Upper lobe of right lung (tissue), 1 donor: ENCODE measurements at regions not wholly inside any gene's neighbourhood (a gene's known extent, or its start where the extent isn't known, plus 50 kb on each side); places are given as distances from the start of the nearest gene placed in this dataset.
"Not testable (repeated sequence)": the region's sequence is repeated elsewhere in the genome, so short reads cannot be mapped to it uniquely, and the experiment has no call there.

Experiments used
- ATAC-seq: fragments of 200-7000 bp; cut with Tn5 transposase; one replicate; pipeline ENCODE4 v1.9.1; 2020; ENCODE audit warnings: mild to moderate bottlenecking, moderate library complexity
- DNase-seq: peaks from one replicate; pipeline ENCODE4 v3.0.0-alpha.2; 2020
- H3K27ac ChIP-seq: fragments of 200-600 bp; one replicate; pipeline ENCODE4 v1.8.0; 2022
- H3K27me3 ChIP-seq: fragments of 200-600 bp; one replicate; pipeline ENCODE4 v1.8.0; 2022; ENCODE audit warnings: mild to moderate bottlenecking
- H3K36me3 ChIP-seq: fragments of 200-600 bp; one replicate; pipeline ENCODE4 v1.8.0; 2022
- H3K4me1 ChIP-seq: fragments of 200-600 bp; one replicate; pipeline ENCODE4 v1.8.0; 2022
- H3K4me3 ChIP-seq: fragments of 200-600 bp; one replicate; pipeline ENCODE4 v1.8.0; 2022; ENCODE audit warnings: mild to moderate bottlenecking
- H3K9me3 ChIP-seq: fragments of 200-600 bp; one replicate; pipeline ENCODE4 v1.8.0; 2022
- intact Hi-C: fragments of 100-400 bp; cut with DNase I; formaldehyde crosslinking; loops from one replicate; pipeline ENCODE4 v1.11.0; 2022
- TF ChIP-seq, protein P1 (sequence below): fragments of 200-600 bp; IDR thresholded peaks from one replicate; pipeline ENCODE4 v1.8.0; 2022; ENCODE audit warnings: antibody characterized with exemption
- donor health status: DM: no; HTN: yes; CAD: no; lungs with severe emphysema.

DNA sequence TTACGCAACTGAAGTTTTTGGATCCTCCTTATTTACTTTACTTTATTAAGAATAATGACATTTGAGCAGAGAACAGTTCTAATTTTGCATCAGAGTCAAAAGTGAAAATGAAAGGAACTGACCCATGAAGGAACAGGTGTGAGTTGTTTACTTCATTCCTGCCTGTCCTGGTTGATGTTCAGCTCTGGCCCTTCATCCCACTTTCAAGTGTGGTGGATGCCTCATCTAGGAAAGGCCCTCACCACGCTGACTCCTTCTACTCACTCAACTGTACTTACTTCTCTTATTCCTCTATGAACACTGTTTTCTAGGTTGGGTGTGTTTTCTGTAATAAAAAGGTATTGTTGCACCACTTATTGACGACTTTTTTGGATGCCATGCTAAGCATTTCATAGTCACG, 61.8 kb upstream of the PLEKHG4B start:
- H3K27ac ChIP-seq = no peak overlapping the region
- no peaks in the 10 kb centered on the region for H3K27me3 ChIP-seq
- H3K36me3 ChIP-seq = no peaks in the 10 kb centered on the region
- ATAC-seq (no peak), DNase-seq (no peak)
- no peaks in the 10 kb centered on the region for H3K9me3 ChIP-seq
- H3K4me1 ChIP-seq = no peaks in the 10 kb centered on the region
- TF ChIP-seq, protein P1, sequence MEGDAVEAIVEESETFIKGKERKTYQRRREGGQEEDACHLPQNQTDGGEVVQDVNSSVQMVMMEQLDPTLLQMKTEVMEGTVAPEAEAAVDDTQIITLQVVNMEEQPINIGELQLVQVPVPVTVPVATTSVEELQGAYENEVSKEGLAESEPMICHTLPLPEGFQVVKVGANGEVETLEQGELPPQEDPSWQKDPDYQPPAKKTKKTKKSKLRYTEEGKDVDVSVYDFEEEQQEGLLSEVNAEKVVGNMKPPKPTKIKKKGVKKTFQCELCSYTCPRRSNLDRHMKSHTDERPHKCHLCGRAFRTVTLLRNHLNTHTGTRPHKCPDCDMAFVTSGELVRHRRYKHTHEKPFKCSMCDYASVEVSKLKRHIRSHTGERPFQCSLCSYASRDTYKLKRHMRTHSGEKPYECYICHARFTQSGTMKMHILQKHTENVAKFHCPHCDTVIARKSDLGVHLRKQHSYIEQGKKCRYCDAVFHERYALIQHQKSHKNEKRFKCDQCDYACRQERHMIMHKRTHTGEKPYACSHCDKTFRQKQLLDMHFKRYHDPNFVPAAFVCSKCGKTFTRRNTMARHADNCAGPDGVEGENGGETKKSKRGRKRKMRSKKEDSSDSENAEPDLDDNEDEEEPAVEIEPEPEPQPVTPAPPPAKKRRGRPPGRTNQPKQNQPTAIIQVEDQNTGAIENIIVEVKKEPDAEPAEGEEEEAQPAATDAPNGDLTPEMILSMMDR = no peak
- intact Hi-C loops = no loop called here
- H3K4me3 ChIP-seq = no peak overlapping the region

- H3K27me3 ChIP-seq, H3K27ac ChIP-seq, H3K9me3 ChIP-seq, H3K4me3 ChIP-seq, ATAC-seq, DNase-seq, intact Hi-C loops, H3K36me3 ChIP-seq, H3K4me1 ChIP-seq: not testable (repeated sequence)
These were observed 61.4 kb upstream of the PLEKHG4B start for GRCh38 chr5:30556-30955.

DNA sequence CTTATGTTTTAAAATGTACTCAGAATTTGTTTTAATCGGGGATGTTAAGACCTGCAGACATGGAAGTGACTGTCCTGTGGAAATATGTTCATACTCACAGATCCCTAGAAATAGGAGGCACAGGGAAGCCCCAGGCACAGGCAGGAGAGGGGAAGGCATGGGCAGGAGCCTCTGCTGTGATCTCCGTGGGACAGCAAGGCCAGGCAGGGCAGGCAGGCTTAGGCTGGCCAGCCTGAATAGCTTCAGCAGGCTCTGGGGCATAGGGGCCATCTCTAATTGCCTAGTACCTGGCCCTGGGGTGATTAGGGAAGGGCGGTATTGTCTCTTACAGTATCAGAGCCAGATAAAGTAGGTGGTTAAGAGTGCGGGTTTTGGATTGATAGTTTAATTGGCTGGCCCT, 59.8 kb upstream of the PLEKHG4B start:
- no peak overlapping the region for H3K27ac ChIP-seq
- no peak overlapping the region for H3K4me3 ChIP-seq
- H3K36me3 ChIP-seq = no peaks in the 10 kb centered on the region
- H3K9me3 ChIP-seq = no peaks in the 10 kb centered on the region
- H3K4me1 ChIP-seq = no peaks in the 10 kb centered on the region
- DNase-seq = no peak
- intact Hi-C loops = no loop called here
- no peak for ATAC-seq
- TF ChIP-seq, protein P1 = no peak
- no peaks in the 10 kb centered on the region for H3K27me3 ChIP-seq

DNA sequence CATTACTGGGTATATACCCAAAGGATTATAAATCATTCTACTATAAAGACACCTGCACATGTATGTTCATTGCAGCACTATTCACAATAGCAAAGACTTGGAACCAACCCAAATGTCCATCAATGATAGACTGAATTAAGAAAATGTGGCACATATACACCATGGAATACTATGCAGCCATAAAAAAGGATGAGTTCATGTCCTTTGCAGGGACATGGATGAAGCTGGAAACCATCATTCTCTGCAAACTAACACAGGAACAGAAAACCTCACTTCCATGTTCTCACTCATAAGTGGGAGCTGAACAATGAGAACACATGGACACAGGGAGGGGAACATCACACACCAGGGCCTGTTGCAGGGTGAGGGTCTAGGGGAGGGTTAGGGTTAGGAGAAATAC, 56.4 kb upstream of the PLEKHG4B start:
- H3K36me3 ChIP-seq, intact Hi-C loops, ATAC-seq, H3K9me3 ChIP-seq, H3K27ac ChIP-seq, DNase-seq, H3K4me3 ChIP-seq, H3K4me1 ChIP-seq: not testable (repeated sequence)
- H3K27me3 ChIP-seq = peaks cover 11% of the 10 kb centered on the region

GRCh38 chr5:37207-37606, 54.8 kb upstream of the PLEKHG4B start:
- H3K4me3 ChIP-seq, H3K4me1 ChIP-seq, H3K27ac ChIP-seq, H3K9me3 ChIP-seq, intact Hi-C loops, DNase-seq, H3K36me3 ChIP-seq: not testable (repeated sequence)
- peak; percentile 75 for ATAC-seq
- H3K27me3 ChIP-seq = peaks cover 14% of the 10 kb centered on the region

- Histone ChIP-seq H3K27me3 (peaks cover 14% of the 10 kb centered on the region), H3K4me1 (no peaks in the 10 kb centered on the region), H3K9me3 (no peaks in the 10 kb centered on the region), H3K4me3 (no peak overlapping the region), H3K36me3 (no peaks in the 10 kb centered on the region), H3K27ac (no peak overlapping the region)
- no peak for DNase-seq
- TF ChIP-seq, protein P1 = no peak
- intact Hi-C loops = no loop called here
- ATAC-seq = no peak
These were observed 51.9 kb upstream of the PLEKHG4B start for GRCh38 chr5:39979-40583.
